Esophagus squamous epithelium (tissue), 5 donors: ENCODE measurements at regions not wholly inside any gene's neighbourhood (a gene's known extent, or its start where the extent isn't known, plus 50 kb on each side); places are given as distances from the start of the nearest gene placed in this dataset.
"Not testable (repeated sequence)": the region's sequence is repeated elsewhere in the genome, so short reads cannot be mapped to it uniquely, and the experiment has no call there.

Source experiments
- DNase-seq: peaks from one replicate; lab custom pipeline; 2025; lab: John Stamatoyannopoulos, UW
- H3K27ac ChIP-seq, 4 donors: fragments of 200-600 bp; sonication (generic); one replicate each; pipeline ENCODE4 v1.5.1; 2016 to 2019; ENCODE audit warnings: mild to moderate bottlenecking in 1 of 4
- H3K27me3 ChIP-seq, 4 donors: fragments of 200-600 bp; sonication (generic); 1 replicate in 3 of 4; 2 replicates in 1 of 4; pipeline versions ENCODE4 v1.5.1 to v1.6.0; 2017 to 2021; ENCODE audit warnings: antibody characterized with exemption in 1 of 4
- H3K36me3 ChIP-seq, 3 donors: fragments of 200-600 bp; sonication (generic); one replicate each; pipeline ENCODE4 v1.5.1; 2016 to 2019
- H3K4me1 ChIP-seq, 3 donors: fragments of 200-600 bp; sonication (generic); one replicate each; pipeline ENCODE4 v1.5.1; 2017 to 2019
- H3K4me3 ChIP-seq, 4 donors: fragments of 200-600 bp; sonication (generic); 1 replicate in 3 of 4; 2 replicates in 1 of 4; pipeline ENCODE4 v1.5.1; 2016 to 2019; ENCODE audit warnings: mild to moderate bottlenecking in 2 of 4, moderate library complexity in 1 of 4
- H3K9me3 ChIP-seq, 3 donors: fragments of 200-600 bp; sonication (generic); one replicate each; pipeline ENCODE4 v1.5.1; 2016 to 2019
- POLR2A ChIP-seq, 4 donors: fragments of 450-650 bp; IDR thresholded peaks; one replicate each; pipeline ENCODE4 v1.6.1; 2017; ENCODE audit warnings: antibody characterized with exemption in 4 of 4, mild to moderate bottlenecking in 4 of 4, moderate library complexity in 3 of 4
- WGBS, 2 donors: methylation state at CpG; one replicate each; pipeline ENCODE4 v1.1.5; 2018; 5-methylcytosine and 5-hydroxymethylcytosine counted together
- intact Hi-C: fragments of 100-400 bp; cut with DNase I; formaldehyde crosslinking; loops from one replicate; pipeline ENCODE4 v1.15.0; 2022
- TF ChIP-seq, protein P1 (sequence below), 6 experiments: fragments of 450-650 bp in 4 of 6; fragments of 200-600 bp in 2 of 6; sonication (generic) in 2 of 6; IDR thresholded peaks; one replicate each; pipeline ENCODE4 v1.5.1; 2016 to 2019; ENCODE audit warnings: antibody characterized with exemption in 6 of 6, mild to moderate bottlenecking in 4 of 6, moderate library complexity in 4 of 6
- donor health status: DM: yes; HTN: yes; CAD: no.

DNA sequence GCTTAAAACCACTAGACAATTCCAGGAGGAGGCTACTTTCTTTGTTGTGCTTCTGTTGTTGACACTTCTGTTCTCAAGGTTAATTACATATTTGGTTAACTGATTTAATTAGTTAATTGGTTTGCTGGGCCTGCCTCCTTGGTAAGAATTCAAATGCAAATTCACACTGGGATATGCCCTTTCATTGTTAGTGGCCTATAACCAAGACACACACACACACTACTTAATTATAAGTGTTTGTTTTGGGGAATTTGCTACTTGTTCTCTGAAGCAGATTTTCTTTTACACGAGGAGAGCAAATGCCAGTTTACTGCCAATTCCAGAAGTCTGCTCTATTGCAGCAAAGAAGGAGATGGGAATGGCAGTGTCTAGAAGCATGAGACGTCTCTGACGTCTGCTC, 101.6 kb upstream of the BASP1 start:
- Histone ChIP-seq H3K27ac (no peak overlapping the region), H3K9me3 (no peaks in the 10 kb centered on the region), H3K4me1 (peaks cover 0 to 20% (median 9%) of the 10 kb centered on the region in 3 donors), H3K36me3 (no peaks in the 10 kb centered on the region), H3K4me3 (no peak overlapping the region), H3K27me3 (no peaks in the 10 kb centered on the region)
- TF ChIP-seq POLR2A (IDR thresholded peaks at IDR 0.05) = no peak
- TF ChIP-seq, protein P1, sequence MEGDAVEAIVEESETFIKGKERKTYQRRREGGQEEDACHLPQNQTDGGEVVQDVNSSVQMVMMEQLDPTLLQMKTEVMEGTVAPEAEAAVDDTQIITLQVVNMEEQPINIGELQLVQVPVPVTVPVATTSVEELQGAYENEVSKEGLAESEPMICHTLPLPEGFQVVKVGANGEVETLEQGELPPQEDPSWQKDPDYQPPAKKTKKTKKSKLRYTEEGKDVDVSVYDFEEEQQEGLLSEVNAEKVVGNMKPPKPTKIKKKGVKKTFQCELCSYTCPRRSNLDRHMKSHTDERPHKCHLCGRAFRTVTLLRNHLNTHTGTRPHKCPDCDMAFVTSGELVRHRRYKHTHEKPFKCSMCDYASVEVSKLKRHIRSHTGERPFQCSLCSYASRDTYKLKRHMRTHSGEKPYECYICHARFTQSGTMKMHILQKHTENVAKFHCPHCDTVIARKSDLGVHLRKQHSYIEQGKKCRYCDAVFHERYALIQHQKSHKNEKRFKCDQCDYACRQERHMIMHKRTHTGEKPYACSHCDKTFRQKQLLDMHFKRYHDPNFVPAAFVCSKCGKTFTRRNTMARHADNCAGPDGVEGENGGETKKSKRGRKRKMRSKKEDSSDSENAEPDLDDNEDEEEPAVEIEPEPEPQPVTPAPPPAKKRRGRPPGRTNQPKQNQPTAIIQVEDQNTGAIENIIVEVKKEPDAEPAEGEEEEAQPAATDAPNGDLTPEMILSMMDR (IDR thresholded peaks at IDR 0.05) = no peak
- 69 to 77% methylated on average over 3 of the region's 3 CpGs for WGBS, 2 donors
- DNase-seq = no peak
- intact Hi-C loops = no loop called here

DNA sequence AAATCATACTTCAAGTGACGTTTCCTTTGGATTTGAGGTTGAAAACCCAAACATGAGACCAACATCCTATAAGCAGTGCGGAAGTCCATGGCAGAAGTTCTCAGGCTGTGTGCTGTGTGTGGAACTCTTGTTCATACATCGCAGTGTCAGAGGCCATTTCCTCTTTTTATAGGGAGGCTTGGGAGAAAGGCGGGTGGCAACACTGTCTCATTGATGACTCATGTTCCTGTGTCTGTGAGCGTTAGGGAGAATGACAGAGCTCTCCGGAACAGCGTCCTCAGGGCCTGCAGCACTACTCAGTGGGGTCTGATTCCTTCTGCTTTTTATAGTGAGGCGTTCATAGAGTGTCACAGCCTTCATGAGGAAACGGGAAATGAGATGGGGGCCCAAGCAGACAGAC, 98.8 kb upstream of the BASP1 start:
- WGBS, 2 donors = 32 to 35% methylated on average over 7 to 9 of the region's 9 CpGs
- intact Hi-C loops = no loop called here
- H3K4me3 ChIP-seq = no peak overlapping the region
- peaks cover 0 to 20% (median 8%) of the 10 kb centered on the region in 3 donors for H3K4me1 ChIP-seq
- H3K27ac ChIP-seq = peak overlapping the region in 1 of 4 donors; percentile 39
- no peaks in the 10 kb centered on the region for H3K9me3 ChIP-seq
- no peaks in the 10 kb centered on the region for H3K27me3 ChIP-seq
- TF ChIP-seq, protein P1 (IDR thresholded peaks at IDR 0.05) = no peak
- TF ChIP-seq POLR2A (IDR thresholded peaks at IDR 0.05) = no peak
- no peaks in the 10 kb centered on the region for H3K36me3 ChIP-seq
- peak; percentile 12 for DNase-seq

DNA sequence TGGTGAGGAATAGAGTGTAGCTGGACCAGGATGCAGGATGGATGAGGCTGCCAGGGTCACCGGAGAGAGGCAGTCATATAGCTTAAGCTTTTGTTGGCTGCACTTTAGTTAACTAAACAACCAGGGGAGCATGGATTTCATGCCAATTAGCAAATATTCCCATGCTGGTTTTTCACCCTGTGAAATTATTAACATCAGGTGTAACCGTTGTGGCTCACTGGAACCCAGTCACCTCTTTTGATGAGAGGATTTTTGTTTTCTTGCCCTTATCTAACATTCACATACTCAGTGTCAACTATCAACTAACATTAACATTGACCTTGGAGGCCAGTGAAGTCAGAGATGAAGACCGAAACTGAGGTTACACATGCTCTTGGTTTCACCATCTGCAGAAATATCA, 97.2 kb upstream of the BASP1 start:
- no peak overlapping the region for H3K4me3 ChIP-seq
- peaks cover 0 to 8% (median 3%) of the 10 kb centered on the region in 3 donors for H3K4me1 ChIP-seq
- no peaks in the 10 kb centered on the region for H3K9me3 ChIP-seq
- no peaks in the 10 kb centered on the region for H3K36me3 ChIP-seq
- no peak for TF ChIP-seq POLR2A (IDR thresholded peaks at IDR 0.05)
- TF ChIP-seq, protein P1 (IDR thresholded peaks at IDR 0.05) = no peak
- no peak overlapping the region for H3K27ac ChIP-seq
- WGBS, 2 donors = 70 to 75% methylated on average over 3 of the region's 3 CpGs
- intact Hi-C loops = no loop called here
- no peak for DNase-seq
- no peaks in the 10 kb centered on the region for H3K27me3 ChIP-seq

DNA sequence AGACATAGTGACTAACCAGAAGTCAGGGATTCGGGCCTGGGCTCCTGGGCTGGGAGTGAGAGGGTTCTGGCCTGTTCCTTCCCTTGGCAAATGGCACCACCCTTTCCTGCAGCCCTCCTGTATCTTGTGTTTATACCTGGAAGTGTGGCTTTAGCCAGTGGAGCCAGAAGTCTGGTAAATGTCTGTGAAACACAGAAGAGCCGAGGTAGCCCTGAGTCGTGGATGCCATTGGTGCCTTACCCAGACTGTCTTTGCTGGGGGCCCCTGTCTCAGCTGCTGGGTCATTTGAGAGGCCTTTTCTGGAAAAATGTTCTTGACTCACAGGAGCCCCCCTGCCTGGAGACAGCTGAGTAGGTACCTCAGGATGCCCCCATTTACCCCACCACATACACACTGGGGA, 95.7 kb upstream of the BASP1 start:
- Histone ChIP-seq H3K36me3 (no peaks in the 10 kb centered on the region), H3K4me1 (peaks cover 0 to 8% (median 3%) of the 10 kb centered on the region in 3 donors), H3K9me3 (no peaks in the 10 kb centered on the region), H3K4me3 (no peak overlapping the region), H3K27me3 (no peaks in the 10 kb centered on the region), H3K27ac (no peak overlapping the region)
- no peak for DNase-seq
- WGBS, 2 donors = 81 to 86% methylated on average over 1 to 3 of the region's 3 CpGs
- TF ChIP-seq, protein P1 (IDR thresholded peaks at IDR 0.05) = no peak
- no peak for TF ChIP-seq POLR2A (IDR thresholded peaks at IDR 0.05)
- intact Hi-C loops = no loop called here

DNA sequence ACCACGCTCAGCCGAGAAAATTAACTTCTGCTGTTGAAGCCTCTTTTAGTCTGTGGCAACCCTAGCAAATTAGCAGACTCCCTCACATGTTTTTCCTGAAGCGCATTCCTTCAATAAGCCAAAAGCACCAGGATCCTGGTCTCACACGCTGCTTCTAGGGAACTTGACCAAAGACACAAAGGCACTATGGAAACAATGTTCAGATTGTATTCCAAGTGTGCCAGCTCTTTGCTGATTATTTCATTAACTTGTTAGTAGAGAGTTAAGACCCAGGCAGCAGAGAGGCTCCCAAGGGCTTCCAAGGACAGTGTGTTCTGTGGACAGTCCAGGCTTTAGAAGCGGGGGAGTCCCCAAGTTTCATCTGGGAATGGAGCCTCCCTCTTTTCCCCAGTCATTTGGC, 94.4 kb upstream of the BASP1 start:
- Histone ChIP-seq H3K4me1 (peaks cover 0 to 8% (median 3%) of the 10 kb centered on the region in 3 donors), H3K9me3 (no peaks in the 10 kb centered on the region), H3K4me3 (no peak overlapping the region), H3K27ac (no peak overlapping the region), H3K36me3 (no peaks in the 10 kb centered on the region), H3K27me3 (no peaks in the 10 kb centered on the region)
- intact Hi-C loops = no loop called here
- no peak for DNase-seq
- no peak for TF ChIP-seq POLR2A (IDR thresholded peaks at IDR 0.05)
- TF ChIP-seq, protein P1 (IDR thresholded peaks at IDR 0.05) = no peak
- 79 to 84% methylated on average over 3 to 5 of the region's 5 CpGs for WGBS, 2 donors

DNA sequence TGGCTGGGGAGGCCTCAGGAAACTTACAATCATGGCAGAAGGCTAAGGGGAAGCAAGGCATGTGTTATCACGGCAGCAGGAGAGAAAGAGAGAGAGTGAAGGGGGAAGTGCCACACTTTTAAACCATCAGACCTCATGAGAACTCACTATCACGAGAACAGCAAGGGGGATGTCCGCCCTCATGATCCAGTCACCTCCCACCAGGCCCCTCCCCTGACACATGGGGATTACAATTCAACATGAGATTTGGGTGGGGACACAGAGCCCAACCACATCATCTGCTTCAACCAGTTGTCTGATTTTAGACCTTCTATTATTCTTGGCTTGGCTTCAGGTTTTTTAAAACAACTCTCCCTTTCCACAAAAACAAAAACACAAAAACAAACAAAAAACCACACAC, 93.7 kb upstream of the BASP1 start:
- H3K27ac ChIP-seq, H3K4me3 ChIP-seq, intact Hi-C loops, H3K4me1 ChIP-seq, H3K27me3 ChIP-seq, H3K36me3 ChIP-seq, H3K9me3 ChIP-seq, DNase-seq: not testable (repeated sequence)
- 56 to 77% methylated on average over 3 of the region's 3 CpGs for WGBS, 2 donors
